NCI-H1417 treated with DMSO at 0.1 percent for 48 hours (cell line): ENCODE measurements at regions not wholly inside any gene's neighbourhood (a gene's known extent, or its start where the extent isn't known, plus 50 kb on each side); places are given as distances from the start of the nearest gene placed in this dataset.

Experiments used
- DNase-seq: peaks from one replicate; lab custom pipeline; 2025; lab: John Stamatoyannopoulos, UW

DNA sequence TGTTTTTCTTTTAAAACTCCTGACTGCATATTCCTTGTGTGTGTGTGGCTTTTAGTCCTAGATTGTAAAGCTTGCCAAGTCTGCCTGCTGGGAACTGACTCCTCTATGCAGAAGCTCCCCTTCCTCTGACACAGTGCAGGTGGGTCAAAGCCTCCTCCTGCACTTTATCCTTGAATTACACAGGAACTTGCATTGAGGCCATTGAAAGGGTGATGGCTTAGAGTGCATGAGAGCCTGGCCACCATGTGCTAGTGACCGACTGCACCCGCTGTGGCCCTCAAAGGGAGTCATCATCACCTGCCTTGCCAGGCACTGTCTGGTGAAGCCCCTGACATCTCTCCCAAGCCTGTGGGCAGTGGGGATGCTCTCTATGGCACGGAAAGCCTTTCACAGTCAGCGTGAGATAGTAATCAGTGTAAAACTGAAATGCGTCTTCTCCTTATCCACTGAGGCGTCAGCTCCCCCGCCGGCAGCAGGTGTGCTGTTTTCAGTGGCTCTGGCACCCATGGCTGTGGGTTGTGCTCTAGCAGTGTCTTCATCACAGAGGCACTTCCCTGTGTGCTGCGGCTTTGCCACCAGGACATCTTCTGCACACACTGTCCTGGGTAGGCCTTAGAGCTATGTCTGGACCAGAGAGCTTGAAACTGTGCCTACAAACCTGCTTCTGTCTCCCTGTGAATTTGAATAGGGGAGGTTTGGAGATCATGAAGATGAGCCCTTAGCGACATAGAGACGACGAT lies 87.9 kb downstream of the THBS2 start:
- no peak for DNase-seq

DNA sequence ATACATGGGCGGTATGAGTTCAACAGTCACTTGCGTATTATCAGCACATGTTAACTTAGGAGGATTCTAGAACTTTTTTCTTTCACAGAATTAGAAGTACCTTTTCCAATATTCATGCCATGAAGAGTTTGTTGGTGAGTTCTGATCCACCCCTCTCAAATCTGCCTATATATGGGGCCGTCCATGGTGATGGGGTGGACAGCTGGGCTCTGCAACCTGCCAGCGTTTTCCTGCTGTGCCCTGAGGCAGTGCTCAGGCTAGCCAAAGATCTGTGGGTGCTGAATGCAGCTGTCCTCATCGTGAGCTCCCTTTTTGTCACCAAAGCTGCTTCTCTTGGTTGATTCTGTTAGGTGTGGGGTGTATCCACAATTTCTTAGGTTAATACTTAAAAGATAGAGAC lies 88.7 kb downstream of the THBS2 start:
- DNase-seq, result no peak

GRCh38 chr6:169164451-169164850 lies 89.2 kb downstream of the THBS2 start:
- DNase-seq, result no peak

- no peak for DNase-seq
These were observed 90.2 kb downstream of the THBS2 start for GRCh38 chr6:169163411-169163901.

DNA sequence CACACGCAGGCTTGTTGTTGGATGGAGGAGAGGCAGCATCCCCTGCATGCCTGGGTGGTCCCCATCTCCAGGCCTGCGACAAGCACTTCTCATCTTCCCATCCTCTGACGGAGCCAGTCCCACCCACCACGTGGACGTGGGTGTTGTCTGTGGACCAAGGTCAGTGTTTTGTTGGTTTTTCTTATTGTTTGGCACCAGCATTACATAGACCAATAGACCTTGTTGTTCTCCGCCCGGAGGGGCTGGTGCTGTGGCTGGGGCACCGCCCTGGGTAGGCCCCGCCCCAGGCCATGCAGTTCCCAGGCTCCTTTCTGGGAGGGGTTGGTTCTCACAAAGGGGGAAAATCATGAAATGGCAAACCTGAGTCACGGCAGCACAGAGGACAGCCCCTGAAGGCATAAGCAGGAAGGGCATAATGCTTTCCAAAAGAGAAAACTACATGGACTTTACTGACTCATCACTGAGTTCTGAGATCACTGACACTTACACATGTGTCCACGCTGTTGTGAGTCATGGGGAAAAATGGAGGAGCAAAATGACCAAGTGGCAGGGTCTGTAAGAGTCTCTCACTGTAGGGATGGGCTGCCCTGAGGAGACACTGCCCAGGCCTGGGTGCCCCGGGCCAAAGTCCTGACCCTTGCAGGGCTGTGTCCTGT lies 90.8 kb downstream of the THBS2 start:
- no peak for DNase-seq

DNA sequence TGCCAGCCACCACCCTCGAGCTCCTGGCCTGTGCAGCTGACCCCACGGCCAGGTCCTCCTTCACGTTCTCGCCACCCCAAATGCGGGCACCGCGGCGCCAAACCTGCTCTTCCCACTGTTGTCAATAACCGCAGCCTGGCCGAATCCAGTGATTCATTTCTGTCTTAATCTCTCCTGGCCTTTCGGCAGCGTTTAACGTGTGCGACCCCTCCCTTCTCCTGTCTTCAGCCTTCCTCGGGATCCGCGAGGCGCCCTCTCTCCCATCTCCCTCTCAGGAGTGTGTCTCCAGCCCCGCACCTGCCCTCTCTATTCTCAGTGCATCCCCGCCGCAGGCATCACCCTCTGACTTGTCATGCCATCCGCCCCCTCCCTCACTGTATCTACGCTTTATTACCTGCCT lies 91.4 kb downstream of the THBS2 start:
- DNase-seq, result no peak

- DNase-seq, result no peak
These were observed 92.0 kb downstream of the THBS2 start for GRCh38 chr6:169161572-169162167.

DNA sequence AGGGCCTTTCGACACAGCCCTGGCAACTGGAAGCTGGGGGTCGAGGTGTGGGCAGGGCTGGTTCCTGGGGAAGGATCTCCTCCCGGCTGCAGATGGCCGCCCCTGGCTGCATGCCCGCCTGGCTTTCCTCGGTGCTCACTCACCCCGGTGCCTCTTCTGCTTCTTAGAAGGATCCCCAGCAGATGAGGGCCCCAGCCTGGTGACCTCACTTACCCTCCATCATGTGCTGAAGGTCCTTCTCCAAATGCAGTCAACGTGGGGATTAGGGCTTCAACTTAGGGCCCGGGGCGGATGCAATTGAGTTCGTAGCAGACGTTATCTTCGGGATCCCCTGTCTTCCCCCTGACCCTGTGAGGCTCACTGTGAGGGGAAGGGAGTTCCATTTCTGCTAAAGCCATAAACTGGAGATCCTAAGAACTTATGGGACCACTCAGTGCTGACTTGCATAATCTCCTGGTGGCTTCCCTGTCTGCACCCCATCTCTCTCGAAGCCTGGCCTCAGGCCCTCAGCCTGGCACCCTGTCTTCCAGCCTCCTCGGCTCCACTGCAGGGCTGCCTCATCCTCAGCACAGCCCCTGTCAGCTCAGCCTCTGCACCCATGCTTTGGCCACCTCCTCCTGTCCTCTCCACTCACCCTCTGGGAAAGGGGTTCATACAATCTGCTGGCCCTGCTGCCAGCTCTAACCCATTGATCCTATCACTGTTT lies 92.6 kb downstream of the THBS2 start:
- DNase-seq, result no peak

- no peak for DNase-seq
These were observed 93.4 kb downstream of the THBS2 start for GRCh38 chr6:169160091-169160854.

- no peak for DNase-seq
These were observed 94.3 kb downstream of the THBS2 start for GRCh38 chr6:169159331-169159730.

GRCh38 chr6:169158691-169159090 lies 95.0 kb downstream of the THBS2 start:
- DNase-seq, result no peak

DNA sequence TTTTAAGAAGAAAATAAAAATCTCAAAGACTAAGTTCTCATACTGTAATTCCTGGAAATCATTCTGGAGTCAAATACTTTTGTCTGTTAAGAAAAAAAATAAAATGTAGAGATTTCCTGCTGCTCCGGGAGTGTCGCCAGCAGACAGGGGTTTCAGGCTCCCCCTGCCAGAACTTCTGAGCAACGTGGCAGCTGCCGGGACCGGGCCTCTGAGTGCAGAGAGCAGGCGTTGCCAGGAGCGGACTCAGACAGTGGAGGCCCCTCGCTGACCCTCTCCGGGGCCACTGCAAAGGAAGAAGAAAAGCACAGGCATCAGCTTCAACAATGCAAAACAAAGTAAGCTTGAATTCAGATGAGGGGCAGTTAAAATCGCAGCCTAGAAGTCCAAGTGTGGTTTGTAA lies 95.5 kb downstream of the THBS2 start:
- no peak for DNase-seq

- no peak for DNase-seq
These were observed 96.2 kb downstream of the THBS2 start for GRCh38 chr6:169157197-169158148.

- DNase-seq, result no peak
These were observed 96.9 kb downstream of the THBS2 start for GRCh38 chr6:169156793-169157147.

DNA sequence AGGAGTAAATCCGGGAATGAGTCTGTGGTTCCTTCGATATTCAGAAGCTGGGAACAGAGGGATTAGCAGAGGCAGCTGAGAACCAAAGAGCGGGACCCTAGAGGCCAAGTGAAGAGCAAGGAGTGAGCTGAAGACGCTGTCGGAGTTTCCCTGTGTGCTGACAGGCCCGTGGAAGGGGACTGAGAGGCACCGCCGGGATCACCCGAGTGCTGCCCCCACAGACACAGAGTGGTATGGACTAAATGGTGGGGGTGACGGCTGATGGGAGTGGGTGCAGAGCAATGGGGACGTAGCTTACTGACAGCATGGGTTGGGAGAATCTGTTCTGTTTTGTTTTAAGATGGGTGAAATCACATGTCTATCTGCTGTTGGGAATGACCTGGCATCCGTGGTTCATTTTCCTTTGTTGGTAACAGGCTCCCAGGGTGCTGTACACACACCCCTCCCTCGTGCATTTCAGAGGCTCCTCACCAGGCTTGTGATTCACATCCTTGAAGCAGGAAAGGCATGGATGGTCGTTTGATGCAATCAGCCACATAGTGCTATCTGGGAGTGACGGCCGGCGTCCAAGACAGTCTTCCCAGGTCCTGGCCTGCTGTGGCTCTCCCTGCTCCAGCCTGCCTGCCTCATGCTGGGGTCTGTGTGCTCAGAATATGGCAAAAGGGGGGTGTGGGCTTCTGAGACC lies 97.4 kb downstream of the THBS2 start:
- no peak for DNase-seq

DNA sequence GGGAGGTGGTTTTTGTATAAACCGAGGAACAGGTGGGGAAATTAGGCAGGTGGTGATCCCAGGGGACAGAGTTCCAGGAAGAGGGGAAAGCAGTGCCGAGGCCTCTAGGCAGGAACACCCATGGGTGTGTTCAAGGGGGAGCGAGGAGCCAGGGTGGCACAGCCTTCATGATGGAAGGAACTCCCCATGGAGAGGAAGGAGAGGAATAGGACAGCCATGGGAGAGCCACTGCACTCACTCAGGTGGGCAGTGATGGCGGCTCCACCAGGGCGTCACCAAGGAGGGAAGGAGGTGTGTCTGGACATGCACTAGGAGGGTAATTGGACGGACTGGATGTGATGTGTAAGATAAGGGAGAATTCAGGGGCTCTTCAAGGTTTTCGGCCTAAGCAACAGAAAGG lies 98.2 kb downstream of the THBS2 start:
- no peak for DNase-seq

GRCh38 chr6:169153401-169153800 lies 100.2 kb downstream of the THBS2 start:
- DNase-seq, result no peak

- DNase-seq, result no peak
These were observed 107.1 kb downstream of the THBS2 start for GRCh38 chr6:169146521-169146920.

DNA sequence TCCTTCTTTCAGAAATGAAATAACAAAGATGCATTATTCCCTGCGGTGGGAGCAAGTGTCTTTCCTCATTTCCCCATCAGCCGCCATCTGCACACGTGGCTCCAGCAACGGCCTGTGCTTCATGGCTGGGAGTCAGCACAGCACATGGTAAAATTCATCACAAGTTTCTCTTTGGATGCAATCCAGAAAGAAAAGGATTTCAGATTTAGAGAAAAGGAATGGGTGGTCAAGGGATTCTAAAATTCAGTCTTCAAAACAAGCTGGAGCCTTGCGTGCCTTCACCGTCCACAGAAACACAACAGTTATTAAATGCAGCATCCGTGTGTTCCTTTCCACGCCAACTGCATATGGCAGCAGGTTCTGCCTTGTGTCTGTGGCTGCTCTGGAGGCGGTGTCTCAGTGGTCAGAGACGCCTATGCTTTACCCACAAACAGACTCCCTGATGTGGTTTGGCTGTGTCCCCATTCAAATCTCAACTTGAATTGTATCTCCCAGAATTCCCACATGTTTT lies 107.6 kb downstream of the THBS2 start:
- no peak for DNase-seq

GRCh38 chr6:169145496-169145895 lies 108.2 kb downstream of the THBS2 start:
- DNase-seq, result no peak
